GM18505 (cell line): ENCODE measurements at regions not wholly inside any gene's neighbourhood (a gene's known extent, or its start where the extent isn't known, plus 50 kb on each side); places are given as distances from the start of the nearest gene placed in this dataset.
A peak's percentile ranks its signal among the peaks of the same experiment; 100 is the strongest.

ENCODE experiments used
- ATAC-seq: cut with Tn5 transposase; IDR thresholded peaks from one replicate; pipeline ENCODE4 v1.9.1; 2021; ENCODE audit not compliant: unreplicated experiment
- POLR2A ChIP-seq: IDR thresholded peaks from 4 replicates; pipeline ENCODE4 v1.6.1; 2011; ENCODE audit warnings: borderline replicate concordance; ENCODE audit not compliant: insufficient read depth, insufficient read length; ENCODE audit errors: extremely low read depth

DNA sequence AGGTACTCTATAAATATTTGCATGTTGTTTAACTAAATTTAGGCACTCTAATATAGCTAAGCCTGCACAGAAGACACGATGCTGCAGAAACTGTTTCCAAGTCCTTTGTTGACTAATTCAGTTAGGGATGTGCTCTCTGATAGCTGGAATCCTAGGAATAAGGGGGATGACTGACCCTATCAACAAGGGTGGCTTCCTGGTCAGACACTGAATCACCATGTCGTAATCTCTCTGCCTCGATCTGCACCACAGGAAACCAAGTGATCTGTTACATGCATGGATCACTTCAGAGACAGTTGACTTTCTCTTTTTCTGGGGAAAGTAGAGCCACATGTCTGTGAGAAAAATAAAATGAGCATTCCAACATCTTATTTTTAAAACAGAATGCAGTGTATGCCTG lies 169.1 kb downstream of the GUCY2F start:
- TF ChIP-seq POLR2A = no peak
- ATAC-seq = no peak

DNA sequence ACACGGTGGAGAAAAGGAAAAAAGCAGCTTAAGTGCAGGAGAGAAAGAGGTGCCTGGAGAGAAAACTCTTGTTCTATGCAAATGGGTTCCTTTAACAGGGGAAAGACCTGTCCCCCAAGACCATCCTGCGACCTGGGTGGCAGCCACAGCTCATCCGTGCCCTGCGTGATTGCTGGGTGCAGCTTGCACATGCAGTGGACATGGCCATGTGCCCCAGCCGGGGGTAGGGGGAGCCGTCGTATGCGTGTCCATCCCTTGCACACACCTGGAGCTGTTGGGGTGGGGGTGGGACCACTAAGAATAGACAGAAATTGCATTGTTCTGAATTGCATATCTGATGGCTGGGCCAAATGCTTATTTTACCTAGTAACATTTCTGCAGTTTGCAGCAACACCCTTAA lies 171.9 kb downstream of the GUCY2F start:
- ATAC-seq = no peak
- no peak for TF ChIP-seq POLR2A

DNA sequence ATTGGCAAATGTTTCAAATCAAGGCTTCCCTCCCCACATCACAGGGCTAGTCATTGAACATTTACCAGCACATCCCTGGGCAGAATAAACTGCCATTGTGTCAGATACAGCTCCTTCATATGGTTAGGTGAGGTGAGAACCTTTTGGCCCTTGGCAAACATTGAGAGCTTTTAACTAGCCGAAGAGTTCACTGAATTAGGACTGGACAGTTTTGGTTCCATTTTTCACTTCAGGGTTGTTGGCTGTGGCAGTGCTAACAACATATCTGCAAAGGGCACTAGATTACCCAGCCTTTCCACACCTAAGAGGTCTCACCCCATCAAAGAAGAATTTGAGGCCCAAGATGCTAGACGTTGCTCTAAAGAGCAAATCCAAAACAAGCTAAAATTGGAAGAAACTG lies 180.7 kb downstream of the GUCY2F start:
- TF ChIP-seq POLR2A = no peak
- no peak for ATAC-seq

DNA sequence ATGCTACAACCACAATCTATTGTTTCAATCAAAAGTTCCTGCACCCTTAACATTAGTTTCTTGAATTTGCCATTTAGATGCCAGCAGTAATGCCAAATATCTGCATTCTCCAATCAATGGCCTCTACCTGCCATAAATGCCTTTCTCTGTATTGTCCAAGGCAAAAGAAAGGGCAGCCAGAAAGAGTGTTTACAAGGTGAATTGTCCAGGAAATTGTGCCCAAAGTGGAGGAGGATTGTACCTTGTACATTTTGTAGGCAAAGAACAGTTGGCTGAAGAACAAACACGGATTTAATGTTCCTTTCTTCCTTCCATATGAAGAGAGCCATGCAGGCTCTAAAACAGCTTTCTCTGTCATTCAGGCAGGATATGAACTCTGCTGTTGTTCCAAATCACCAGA lies 181.5 kb downstream of the GUCY2F start:
- no peak for TF ChIP-seq POLR2A
- no peak for ATAC-seq

DNA sequence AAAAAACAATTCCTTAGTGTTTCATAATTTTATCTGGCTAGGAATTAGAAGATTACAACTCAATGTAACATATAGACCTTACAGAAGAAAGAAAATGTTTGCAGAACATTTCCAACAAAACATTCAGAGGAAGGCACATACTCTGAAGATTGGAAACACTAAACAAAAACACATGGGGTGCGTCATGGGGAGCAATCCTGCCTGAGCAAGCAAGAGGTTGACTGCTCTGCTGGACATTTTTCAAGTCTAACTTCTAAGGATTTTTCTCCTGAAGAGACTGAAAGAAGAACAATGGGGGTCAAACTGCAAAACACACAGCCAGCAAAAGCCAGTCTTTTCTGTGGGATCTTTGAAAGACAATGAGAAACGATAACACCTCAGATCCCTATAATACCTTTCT lies 182.8 kb downstream of the GUCY2F start:
- no peak for TF ChIP-seq POLR2A
- ATAC-seq = no peak

DNA sequence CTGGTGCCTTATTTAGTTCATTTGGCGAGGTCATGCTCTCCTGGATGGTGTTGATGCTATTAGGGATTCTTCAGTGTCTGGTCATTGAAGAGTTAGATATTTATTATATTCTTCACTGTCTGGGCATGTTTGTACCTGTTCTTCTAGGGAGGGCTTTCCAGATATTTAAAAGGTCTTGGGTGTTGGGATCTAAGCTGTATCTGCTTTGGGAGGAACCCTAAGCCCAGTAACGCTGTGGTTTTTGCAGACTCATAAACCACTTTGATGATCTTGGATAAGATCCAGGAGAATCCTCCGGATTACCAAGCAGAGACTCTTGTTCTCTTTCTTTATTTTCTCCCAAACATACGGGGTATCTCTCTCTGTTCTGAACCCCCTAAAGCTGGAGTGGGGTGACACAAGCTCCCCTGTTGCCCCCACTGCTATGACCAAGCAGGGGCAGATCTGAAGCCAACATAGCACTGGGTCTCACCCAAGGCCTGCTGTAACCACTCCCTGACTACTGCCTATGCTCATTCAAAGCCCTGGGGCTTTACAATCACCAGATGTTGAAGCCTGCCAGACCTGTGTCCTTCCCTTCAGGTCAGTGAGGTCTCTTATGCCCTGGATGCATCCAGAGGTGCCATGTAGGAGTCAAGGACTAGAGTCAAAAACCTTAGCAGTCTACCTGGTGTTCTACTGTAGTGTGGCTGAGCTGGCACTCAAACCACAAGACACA lies 187.6 kb downstream of the GUCY2F start:
- no peak for TF ChIP-seq POLR2A
- ATAC-seq = no peak

DNA sequence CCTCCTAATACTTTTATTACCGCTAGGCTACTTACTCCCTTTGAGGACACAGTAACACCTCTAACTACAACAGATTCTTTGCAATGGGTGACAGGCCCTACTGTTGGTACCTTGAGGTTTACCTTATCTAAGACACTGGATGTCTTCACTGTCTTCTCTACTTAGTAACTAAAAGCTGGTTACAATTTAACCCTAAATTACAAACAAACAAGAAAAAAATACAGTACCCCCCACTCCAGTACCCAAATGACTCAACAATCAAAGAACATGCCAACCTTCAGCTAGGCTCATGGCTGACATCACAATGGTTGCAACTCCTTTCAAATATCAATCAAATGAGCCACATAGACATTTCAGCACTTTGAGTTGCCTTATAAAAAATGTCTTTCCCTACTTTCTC lies 198.0 kb downstream of the GUCY2F start:
- ATAC-seq = no peak
- no peak for TF ChIP-seq POLR2A

DNA sequence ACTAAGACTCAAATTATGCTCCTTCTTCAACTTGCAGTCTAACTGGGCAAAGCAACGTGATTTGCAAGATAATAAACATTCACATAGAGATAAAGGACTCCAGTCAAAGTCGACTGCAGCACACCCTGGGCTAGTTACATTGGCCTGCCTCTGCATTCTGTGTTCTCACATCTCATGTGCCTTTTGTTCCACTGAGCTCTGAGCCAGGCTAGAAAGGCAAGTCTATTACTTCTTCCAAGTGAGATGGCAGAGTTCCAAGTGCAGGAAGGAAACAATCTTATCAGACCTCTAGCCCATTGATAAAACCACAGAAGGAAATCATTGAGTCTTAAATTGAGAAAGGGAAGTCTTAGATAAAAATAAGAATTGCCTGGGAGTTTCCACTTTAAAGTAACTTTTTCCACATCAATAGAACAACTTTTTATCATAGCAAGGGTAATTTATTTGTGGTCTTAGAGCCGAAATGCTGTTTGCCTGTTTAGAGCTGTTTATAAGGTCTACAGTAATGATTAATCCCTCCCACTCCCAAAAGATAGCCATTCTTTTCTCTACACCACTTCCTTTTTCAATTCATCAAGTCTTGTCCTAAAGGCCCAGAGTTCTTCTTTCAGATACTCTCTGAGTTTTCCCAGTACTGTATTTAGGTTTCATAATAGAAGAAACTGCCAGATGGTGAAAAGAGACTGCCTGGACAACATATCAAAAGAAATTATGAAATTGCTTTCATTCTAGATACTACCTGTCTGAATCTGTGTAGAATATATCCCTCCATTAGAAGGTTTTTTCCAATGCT lies 200.2 kb downstream of the GUCY2F start:
- TF ChIP-seq POLR2A = no peak
- ATAC-seq = peak; percentile 57

DNA sequence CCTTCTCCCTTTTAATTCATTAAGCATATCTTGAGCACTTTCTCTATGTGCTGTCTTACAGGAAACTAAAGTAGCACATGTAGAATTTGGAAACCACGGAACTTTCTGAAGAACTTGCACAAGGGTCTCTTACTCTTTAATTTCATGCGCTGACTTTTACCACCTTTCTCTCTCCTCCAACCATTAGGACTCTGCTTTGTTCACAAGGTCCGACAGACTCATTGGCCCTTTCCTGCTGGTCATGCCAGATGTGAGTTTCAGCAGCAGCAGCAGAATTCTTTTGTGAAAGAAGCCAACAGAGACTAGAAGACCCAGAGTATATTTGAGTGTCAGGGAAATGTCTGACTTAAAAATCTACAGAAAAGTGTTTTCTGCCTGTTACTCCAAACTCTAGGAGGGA lies 207.1 kb downstream of the GUCY2F start:
- ATAC-seq = no peak
- TF ChIP-seq POLR2A = no peak

DNA sequence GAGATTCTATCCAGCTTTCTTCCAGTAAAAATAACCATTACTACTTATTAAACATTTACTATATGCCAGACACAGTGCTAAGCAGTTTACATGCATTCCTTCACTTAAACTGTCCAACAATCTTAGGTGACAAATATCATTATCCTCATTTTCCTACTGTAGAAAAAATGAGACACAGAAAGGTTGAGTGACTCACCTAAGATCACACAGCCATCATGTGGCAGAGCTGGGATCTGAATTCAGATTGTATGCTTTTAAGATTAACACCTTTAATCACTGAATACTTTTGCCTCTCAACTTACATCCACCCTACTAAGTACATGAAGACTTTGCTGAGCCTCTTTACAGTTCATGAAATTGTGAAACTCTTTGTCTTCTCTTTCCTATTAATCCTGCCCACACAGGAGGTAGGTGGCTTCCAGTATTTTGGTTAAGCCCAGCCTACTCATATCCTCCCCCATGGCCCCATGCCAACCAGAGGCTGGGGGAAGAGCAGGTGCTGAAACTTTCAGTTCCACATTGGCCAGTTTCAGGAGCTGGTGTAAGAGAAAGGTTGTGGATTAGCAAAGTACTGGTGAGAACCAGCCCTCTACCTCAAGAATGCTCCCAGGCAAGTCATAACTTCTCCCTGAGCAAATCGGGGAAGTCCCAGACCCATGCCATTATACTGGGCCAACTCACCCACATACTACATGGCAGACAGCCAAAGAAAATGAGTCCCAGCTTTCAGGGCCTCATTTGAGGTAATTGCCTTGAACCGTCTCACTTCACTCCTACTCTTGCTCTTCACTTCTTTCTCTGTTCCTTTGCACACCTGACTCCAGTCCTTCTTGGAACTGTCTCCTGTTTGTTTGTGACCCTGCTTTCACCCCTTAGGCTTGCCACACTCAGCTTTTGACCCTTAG lies 211.1 kb downstream of the GUCY2F start:
- ATAC-seq = peak; percentile 97
- no peak for TF ChIP-seq POLR2A

DNA sequence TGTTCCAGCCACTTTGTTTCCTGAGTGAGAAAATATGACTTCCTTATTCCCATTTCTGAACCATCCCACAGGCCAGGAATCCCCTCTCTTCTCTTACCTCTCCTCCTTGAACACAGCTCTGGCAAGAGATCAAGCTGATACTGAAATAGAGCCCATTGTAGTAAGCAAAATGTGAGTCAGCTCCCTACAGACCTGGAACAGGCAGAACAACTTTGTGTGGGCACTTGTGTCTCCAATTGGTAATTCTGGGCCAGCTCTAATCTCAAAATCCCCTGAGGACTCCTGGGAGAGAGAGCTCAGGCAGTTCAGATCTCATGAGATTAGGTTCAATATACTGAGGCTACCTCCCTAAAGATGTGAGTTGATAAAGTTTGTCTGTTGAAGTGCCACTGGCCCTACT lies 213.5 kb downstream of the GUCY2F start:
- no peak for TF ChIP-seq POLR2A
- no peak for ATAC-seq

DNA sequence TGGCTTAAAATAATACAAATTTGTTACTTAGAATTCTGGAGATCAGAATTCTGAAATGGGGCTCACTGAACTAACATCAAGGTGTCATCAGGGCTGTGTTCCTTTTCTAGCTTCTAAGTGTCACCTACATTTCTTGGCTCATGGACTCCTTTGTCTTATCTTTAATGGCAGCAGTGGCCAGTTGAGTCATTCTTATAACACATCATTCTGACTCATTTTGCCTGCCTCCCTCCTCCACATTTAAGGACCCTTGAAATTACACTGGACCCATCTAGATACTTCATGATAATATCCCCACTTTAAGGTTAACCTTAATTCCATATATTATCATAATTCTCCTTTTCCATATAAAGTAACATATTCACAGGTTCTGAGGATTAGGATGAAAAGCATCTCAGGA lies 215.9 kb downstream of the GUCY2F start:
- no peak for TF ChIP-seq POLR2A
- ATAC-seq = no peak

DNA sequence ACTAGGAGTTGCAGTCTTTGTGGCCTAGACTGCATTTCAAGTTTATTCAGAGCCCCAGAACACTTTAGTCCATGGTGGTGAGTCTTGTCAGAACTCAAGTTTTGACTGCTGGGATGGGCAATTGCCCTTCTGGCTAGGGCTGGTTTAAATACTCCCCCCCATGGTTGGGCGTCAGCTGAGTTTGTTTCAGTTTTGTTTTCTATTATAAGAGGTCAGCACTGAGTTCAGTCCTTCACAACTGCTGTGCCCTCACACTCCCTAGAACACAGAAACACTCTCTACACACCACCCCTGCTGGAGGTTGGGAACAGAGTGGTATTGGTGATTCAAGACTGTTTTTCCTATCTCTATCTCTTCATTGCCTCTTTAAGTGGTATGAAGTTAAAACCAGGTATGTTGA lies 217.0 kb downstream of the GUCY2F start:
- TF ChIP-seq POLR2A = no peak
- ATAC-seq = peak; percentile 47
